GM19438 (cell line): ENCODE measurements at regions not wholly inside any gene's neighbourhood (a gene's known extent, or its start where the extent isn't known, plus 50 kb on each side); places are given as distances from the start of the nearest gene placed in this dataset.
"Not testable (repeated sequence)": the region's sequence is repeated elsewhere in the genome, so short reads cannot be mapped to it uniquely, and the experiment has no call there.

Source experiments
- ATAC-seq: cut with Tn5 transposase; IDR thresholded peaks from one replicate; pipeline ENCODE4 v1.9.1; 2021; ENCODE audit warnings: low read depth; ENCODE audit not compliant: unreplicated experiment

DNA sequence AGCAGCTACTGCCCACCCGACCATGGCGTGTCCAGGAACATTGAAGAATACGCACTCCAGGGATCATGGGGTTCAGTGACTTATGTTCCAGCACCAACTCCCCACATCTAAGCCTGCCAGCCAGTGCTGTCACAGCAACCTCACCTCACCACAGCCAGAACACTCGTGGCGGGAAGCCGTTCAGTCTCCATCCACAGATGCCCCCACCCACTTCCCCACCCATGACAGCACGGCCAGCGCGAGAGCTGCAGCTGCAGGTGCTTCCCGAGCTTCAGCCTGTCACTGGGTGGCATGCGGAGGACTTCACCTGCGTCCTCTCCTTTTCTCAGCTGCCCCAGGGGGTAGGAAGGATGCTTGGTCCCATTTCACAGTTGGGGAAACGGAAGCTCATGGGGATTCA, 50.3 kb downstream of the RBFOX3 start:
- ATAC-seq: no peak

DNA sequence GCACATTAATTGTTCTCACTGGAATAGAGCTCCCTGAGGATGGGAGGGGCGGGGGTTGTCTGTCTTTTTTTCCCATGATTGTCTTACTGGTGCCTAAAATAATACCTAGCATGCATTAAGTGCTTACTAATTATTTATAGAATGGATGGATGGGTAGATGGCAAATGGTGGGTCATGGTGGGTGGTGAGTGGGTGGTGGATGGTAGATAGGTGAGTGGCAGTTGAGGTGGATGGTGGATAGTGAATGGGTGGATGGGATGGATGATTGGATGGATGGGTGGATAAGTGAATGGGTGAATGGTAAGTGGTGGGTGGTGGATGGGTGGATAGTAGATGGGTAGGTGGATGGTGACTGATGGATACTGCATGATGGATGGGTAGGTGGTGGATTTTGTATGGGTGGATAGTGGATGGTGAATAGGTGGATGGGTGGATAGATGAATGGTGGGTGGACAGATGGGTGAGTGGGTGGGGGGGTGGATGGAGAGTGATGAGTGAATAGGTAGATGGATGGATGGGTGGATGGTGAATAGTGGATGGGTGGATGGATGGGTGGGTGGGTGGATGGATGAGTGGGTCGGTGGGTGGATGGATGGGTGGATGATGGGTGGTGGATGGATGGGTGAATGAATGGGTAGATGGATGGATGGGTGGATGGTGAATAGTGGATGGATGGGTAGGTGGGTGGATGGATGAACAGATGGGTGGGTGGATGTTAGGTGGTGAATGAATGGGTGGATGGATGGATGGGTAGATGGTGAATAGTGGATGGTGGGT, 51.6 kb downstream of the RBFOX3 start:
- no peak for ATAC-seq

DNA sequence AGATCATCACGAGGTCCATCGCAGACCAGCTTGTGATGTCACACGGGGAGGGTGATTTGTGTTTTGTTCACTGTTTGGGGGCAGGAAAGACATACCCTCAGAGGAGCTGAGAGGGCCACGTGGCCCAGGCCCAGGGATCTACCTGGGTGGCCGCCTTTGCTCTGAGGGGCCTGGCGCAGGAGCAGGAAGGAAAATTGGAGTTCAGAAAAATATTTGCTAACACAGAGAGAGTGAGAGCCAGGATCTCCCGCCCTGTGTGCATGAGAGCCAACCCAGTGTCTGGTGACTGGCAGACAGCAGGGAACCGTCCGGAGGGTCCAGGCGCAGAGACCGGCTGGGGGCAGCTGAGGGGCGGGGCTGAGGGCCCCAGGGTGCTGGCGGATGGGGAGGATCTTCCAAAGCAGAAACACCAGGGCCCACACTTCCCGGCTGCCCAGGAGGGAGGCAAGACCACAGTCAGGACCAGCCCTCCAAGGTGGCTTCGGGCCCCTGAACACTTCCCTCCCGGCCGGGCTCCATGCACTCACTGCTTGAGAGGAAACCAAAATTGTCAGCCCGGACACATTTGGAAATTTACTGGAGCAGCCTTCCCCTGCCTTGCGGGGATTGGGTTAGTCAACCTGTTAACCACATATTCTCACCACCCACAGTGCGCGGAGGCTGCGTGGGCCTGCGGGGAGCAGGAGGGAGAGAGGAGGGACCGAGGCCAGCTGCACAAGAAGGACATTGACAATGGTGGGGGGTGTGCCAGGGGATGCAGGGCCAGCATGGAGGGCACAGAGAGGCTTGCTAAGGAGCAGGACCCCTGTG, 52.6 kb downstream of the RBFOX3 start:
- ATAC-seq: no peak

DNA sequence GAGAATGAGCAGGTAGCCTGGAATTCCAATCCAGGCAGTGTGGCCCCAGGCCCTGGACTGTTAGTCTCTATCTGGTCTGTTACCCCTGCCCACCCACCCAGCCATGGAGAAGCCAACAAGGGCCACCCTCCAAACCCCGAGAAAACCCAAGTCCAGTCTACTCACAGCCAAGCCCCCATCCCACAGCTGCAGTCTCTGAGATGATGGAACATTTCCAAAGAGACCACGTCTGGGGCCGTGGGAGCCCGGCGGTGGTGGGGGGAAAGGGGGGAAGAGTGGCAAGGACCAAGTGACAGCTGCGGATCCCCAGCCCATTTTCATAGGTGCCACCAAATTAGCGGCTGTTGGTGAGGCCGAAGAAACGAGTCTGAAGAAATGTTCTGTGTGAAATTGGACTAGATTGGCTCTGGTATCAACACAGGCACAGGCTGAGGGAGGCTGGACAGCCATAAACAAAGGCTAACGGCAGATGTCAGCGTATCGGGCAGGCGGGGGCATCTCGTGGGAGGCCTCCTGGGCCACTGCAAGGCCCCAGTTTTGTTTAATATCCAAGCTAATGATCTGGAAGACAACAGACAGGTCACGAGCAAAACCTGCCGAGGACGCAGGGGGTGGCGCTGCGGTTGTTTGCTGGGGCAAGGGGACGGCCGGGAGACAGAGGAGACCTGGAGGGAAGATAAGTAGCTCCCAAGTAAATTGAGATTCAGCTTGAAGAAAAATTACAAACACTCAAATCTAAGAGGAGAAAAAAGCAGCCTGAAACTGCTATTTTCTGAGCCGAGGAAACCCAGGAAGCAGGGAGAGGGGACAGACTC, 53.4 kb downstream of the RBFOX3 start:
- ATAC-seq: no peak

DNA sequence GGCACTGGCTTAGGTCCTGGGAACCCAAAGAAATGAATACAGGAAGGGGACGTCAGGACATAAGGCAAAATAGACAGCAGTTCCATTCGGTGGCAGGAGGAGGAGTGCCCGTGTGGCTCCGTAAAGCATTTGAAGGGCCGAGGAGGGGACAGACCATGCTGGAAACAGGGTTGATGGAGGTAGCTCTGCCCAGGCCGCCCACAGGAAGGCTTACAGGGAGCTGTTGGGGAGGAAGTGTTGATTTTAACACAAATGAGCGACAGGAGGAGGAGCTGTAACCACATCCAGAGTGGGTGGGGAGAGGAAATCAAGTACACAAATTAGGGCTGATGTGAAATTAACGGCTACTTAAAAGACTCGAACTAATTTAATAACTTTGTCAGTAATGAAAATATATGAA, 54.6 kb downstream of the RBFOX3 start:
- no peak for ATAC-seq

DNA sequence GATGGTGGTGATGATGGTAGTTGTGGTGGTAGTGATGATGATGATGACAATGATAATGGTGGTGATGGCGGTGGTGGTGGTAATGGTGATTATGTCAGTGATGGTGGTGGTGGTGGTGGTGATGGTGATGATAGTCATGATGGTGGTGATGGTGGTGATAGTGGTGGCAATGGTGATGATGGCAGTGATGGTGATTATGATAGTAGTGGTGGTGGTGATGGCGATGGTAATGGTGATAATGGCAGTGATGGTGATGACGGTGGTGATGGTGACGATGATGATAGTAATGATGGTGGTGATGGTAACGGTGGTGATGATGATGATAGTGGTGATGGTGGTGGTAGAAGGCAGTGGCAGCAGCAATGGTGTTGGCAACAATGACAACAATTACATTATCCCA, 55.3 kb downstream of the RBFOX3 start:
- ATAC-seq: no peak

DNA sequence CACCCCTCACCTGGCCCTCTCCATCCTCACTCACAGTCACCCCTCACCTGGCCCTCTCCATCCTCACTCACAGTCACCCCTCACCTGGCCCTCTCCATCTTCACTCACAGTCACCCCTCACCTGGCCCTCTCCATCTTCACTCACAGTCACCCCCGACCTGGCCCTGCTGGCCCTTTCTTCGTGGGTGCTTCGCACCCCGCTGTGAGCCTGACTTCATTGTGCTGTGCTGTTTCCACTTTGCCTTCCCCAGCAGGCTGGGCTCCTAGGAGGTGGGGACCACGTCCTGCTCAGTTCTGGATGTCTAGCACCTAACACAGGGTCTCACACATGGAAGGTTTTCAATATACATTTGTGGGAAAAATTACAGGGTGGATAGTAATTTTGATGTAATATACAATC, 56.5 kb downstream of the RBFOX3 start:
- ATAC-seq: not testable (repeated sequence)

DNA sequence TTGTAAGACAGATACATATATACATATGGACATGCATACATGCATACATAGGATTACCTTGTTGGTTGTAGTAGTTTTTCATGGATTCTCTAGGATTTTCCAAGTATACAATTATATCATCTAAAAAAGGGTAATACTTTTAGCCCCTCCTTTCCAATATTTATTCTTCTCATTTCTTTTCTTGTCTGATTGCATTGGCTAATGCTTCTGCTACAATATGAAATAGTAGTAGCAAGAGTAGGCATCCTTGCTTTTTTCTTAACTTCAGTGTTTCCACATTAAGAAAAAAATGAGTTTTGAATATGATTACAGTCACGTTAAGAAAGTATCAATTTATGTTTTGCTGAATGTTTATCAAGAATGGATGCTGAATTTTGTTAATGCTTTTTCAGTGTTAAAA, 58.0 kb downstream of the RBFOX3 start:
- no peak for ATAC-seq

DNA sequence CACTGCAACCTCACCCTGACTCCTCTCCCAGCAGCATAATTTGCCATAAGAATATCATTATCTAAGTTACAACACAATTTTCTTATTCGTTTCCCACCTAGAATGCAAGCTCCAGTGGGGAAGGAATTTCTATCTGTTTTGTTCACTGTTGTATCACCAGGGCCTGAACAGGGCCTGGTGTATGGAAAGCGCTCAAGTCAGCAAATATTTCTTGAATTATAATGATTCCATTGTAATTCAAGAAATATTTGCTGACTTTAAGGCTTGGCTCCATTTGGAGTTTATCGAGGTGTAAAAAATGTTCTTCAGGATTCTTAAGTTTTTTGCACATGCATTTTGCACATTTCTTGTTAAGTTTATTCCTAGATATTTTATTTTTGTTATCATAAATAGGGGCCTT, 58.4 kb downstream of the RBFOX3 start:
- ATAC-seq: no peak

DNA sequence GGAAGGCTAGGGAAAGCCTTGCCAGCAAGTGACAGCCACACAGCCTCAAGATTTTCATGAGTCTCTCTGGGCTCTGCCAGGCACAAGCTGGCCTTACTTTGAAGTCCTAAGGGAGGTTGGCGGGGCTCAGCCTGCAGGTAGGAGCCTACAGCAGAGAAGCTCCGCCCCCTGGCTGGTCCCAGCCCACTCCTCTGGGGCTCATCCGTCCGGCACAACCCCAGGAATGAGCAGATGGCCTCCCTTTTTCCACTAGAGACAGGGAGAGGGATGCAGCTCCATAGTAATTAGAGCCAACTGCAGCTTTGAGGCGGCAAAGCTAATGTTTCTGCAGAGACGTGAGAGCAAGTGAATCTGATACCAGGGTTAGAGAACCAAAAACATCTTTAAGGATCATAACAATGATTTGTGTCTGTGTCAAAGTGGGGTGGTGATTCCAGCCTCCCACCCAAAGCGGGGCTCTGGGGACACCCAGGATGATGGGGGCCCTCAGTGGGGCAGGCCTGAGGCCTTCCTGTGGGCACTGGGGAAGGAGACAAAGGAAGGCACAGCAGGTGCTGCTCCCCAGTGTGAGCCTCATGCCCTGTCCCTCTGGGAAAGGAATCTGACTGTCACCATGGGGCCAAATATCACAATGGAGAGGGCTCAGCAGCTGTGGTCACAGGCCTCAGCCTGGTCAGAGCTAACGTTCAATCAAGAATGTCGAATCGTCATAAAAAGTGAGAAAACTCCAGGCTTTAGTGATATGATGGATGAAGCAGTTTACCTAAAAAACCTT, 61.5 kb downstream of the RBFOX3 start:
- ATAC-seq: no peak

DNA sequence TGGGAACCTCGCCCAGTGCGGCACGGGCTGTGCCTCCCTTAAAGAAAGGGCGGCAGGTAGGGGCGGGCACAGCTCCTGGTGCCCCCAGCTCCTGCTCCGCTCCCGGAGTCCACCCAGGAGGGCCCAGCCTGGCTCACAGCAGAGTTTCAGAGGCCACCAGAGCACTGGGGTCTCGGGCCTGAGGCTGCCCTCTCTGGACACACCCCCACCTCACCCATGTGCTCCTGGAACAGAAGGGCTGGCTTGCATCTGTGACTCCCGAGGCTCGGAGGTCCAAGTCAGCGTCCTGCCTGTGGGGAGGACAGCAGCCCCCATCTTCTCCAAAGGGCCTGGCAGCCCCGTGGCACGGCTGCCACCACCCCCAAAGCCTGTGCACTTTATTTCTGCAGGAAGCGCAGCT, 62.7 kb downstream of the RBFOX3 start:
- ATAC-seq: no peak

DNA sequence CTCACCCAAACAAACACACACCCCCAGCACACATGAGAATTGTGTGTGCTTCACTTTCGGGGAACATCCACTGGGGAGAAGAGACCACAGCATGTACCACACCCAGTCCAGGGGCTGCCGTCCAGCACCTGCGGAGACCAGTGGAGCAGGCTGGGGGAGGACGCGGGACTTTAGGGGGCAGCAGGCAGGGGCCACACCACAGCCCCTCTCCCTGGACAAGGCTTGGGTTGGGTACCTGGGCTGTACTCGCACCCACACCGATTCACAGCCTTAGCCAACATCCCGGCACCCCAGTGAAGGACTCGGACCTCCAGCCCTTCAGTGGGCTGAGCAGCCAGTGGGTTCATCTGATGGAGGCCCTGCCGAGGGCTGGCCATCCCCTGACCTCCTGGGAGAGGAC, 63.3 kb downstream of the RBFOX3 start:
- ATAC-seq: no peak

DNA sequence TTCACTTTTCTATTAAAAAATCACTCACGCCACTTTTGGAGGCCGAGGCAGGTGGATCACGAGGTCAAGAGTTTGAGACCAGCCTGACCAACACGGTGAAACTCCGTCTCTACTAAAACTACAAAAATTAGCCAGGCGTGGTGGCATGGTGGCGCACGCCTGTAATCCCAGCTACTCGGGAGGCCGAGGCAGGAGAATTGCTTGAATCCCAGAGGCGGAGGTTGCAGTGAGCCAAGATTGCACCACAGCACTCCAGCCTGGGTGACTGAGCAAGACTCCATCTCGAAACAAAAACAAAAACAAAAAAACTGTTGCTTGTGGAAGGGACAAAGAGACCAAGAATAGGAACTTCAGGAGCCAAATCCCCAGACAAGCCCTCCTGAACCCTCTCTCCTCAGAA, 63.7 kb downstream of the RBFOX3 start:
- not testable (repeated sequence) for ATAC-seq

DNA sequence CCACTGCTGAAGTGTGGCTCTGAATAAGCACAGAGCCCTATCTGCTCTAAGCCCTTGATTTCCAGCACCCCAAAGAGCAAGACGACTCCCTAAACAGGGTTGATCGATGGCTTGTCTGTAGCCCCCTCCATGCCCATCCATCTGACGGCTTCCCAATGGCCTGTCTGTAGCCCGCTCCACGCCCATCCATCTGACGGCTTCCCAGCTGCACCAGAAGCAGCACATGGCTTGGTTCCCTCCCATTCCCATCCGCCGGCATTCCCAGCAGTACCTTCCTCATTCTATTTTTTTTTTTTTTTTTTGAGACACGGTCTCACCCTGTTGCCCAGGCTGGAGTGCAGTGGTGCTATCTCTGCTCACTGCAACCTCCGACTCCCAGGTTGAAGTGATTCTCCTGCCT, 64.5 kb downstream of the RBFOX3 start:
- ATAC-seq: no peak

DNA sequence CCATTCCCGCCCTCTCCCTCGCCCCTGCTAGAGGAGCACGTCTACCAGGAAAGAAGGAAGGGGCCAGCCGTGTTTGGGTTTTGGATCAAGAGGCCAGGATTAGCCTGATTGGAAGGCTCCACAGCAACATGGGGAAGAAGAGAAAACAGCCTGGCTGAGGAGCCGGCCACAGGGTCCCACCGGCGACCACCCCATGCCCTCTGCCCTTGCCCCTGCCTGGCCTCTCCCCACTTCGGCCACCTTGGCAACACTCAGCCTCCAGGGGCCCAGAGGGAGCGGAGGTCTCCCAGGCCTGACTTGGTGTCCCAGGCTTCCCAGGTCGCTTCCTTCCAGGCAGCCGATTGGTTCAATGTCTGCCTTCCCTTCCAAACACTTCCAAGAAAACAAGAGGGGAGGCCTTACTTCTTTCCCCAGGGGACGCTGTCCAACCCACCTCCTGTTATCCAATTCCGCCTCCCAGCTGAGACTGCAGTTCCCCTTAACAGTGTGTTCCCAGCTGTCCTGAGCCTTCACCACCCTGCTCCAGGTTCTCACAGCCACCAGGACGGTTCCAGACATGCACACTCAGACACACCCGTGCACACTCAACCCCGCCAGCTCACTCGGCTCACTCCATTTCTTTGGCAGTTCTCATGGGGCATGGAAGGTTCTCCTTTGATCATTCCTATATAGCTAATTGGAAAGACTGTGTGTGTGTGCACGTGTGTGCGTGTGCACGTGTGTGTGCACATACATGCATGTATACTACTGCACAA, 65.4 kb downstream of the RBFOX3 start:
- ATAC-seq: no peak

DNA sequence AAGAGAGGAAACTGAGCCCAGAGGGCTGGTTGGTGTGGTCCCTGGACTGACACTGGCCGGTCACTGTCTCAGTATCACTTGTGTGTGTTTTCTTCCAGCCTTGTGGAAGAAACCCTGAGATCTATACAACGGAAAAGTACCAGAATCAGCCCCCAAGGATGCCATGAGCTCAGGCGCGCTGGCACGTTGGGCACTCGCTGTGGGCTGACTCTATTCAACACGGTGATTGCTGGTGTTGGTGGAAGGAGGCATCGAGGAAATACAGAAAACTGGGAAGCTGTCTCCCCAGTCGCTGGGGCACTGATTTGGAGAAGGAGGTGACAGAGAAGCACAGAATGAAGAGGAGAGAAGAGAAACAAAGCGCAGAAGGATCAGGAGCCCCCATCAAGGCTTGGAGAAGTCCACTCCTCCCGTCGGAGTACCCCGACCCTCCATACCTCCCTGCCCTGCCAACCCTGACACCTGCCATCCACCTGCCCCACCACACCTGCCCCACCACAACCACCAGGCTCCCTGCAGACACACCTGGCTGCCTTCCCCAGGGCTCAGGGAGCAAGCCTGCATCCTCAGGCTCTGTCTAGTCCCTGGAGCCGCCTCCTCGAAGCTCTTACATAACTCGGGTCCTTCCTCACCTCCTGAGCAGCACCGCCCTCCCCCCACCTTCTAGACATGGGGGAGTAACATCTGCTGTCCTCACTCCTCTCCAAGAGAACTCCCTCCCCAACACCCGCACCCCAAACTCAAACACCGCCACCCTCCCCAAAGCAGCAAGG, 66.5 kb downstream of the RBFOX3 start:
- ATAC-seq: no peak

DNA sequence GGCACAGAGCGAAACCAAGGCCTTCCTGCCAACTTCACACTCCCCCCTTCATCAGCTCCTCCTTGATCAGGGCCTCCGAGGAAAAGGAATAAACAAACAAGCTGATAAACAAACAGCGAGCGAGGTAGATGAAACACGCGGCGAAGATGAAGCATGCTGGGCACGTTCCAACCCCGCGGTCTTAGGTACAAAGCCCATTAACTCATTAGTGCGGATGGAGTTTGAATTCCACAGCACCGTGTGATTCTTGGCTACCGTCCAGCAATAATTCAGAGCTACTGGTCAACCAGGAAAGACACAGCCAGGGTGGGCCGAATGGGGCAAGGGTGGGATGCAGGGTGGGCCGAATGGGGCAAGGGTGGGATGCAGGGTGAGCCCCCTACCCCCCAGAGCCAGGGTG, 67.3 kb downstream of the RBFOX3 start:
- ATAC-seq: no peak

DNA sequence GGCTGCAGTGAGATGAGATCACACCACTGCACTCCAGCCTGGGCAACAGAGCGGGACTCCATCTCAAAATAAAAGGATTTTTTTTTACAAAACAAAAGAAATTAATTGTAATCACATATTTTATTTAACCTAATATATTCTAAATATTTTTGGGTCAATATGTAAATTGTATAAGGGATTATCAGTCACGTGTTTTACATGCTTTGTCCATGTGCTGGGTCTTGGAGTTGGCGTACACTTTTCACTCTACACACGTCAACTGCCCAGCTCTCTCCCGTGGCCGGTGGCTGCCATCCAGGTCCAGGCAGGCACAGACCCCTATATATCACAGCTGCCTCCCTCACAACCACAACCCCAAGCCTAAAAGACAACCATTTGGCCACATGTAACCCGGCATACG, 68.1 kb downstream of the RBFOX3 start:
- ATAC-seq: no peak
